SK-N-SH (cell line): ENCODE measurements at regions not wholly inside any gene's neighbourhood (a gene's known extent, or its start where the extent isn't known, plus 50 kb on each side); places are given as distances from the start of the nearest gene placed in this dataset.

ENCODE experiments used
- CTCF ChIP-seq: fragments of 200-600 bp; sonication (generic); IDR thresholded peaks from 2 replicates; pipeline ENCODE4 v1.6.1; 2017; ENCODE audit warnings: antibody characterized with exemption, mild to moderate bottlenecking, moderate library complexity
- EZH2phosphoT487 ChIP-seq: fragments of 200-600 bp; sonication (generic); IDR thresholded peaks from 2 replicates; pipeline ENCODE4 v1.6.1; 2017; ENCODE audit warnings: low read depth, mixed run types, mild to moderate bottlenecking, antibody characterized with exemption, moderate library complexity, borderline replicate concordance
- IRF3 ChIP-seq: fragments of 150-350 bp; IDR thresholded peaks from 2 replicates; pipeline ENCODE4 v1.6.1; 2016; ENCODE audit warnings: mild to moderate bottlenecking, low read depth, low read length
- NRF1 ChIP-seq: IDR thresholded peaks from 2 replicates; pipeline ENCODE4 v1.6.1; 2012; ENCODE audit warnings: low read depth, mild to moderate bottlenecking, low read length
- REST ChIP-seq: IDR thresholded peaks from 2 replicates; pipeline ENCODE4 v1.6.1; 2012; ENCODE audit warnings: mild to moderate bottlenecking, low read depth, low read length, moderate library complexity
- SIN3A ChIP-seq: IDR thresholded peaks from 2 replicates; pipeline ENCODE4 v1.6.1; 2012; ENCODE audit warnings: low read depth, mild to moderate bottlenecking, low read length, moderate library complexity, borderline replicate concordance
- SMC3 ChIP-seq: IDR thresholded peaks from 2 replicates; pipeline ENCODE4 v1.6.1; 2012; ENCODE audit warnings: low read depth, low read length, improper control_type of control experiment
- TAF1 ChIP-seq: IDR thresholded peaks from 2 replicates; pipeline ENCODE4 v1.6.1; 2012; ENCODE audit warnings: low read depth, mild to moderate bottlenecking, low read length, moderate library complexity, borderline replicate concordance

- no peak for TF ChIP-seq REST
- no peak for TF ChIP-seq CTCF
- TF ChIP-seq NRF1 = no peak
- no peak for TF ChIP-seq EZH2phosphoT487
- TF ChIP-seq IRF3 = no peak
- no peak for TF ChIP-seq SIN3A
- TF ChIP-seq SMC3 = no peak
- TF ChIP-seq TAF1 = no peak
These were observed 1026.3 kb downstream of the TAF11L14 start for GRCh38 chr5:18660511-18660910.
